Liver (tissue), 8 donors: ENCODE measurements at regions not wholly inside any gene's neighbourhood (a gene's known extent, or its start where the extent isn't known, plus 50 kb on each side); places are given as distances from the start of the nearest gene placed in this dataset.

Source experiments
- DNase-seq: peaks from one replicate; pipeline ENCODE4 v3.0.0-alpha.2; 2017; ENCODE audit warnings: low spot score
- H3K27ac ChIP-seq, 2 donors: one replicate each; pipeline ENCODE4 v1.7.0; 2013; ENCODE audit warnings: inconsistent platforms in 2 of 2, low read length in 2 of 2, control low read depth in 1 of 2, low read depth in 1 of 2, mild to moderate bottlenecking in 1 of 2
- H3K27me3 ChIP-seq, 4 donors: one replicate each; pipeline versions ENCODE4 v1.6.1 to v1.7.0; 2013; ENCODE audit warnings: low read length in 3 of 4, inconsistent platforms in 1 of 4, mild to moderate bottlenecking in 1 of 4, moderate library complexity in 1 of 4; ENCODE audit not compliant: control insufficient read depth in 4 of 4, insufficient read depth in 4 of 4
- H3K36me3 ChIP-seq, 4 donors: one replicate each; pipeline versions ENCODE4 v1.6.1 to v1.7.0; 2013; ENCODE audit warnings: low read length in 3 of 4, mild to moderate bottlenecking in 3 of 4, low read depth in 1 of 4, moderate library complexity in 1 of 4; ENCODE audit not compliant: control insufficient read depth in 4 of 4, insufficient read depth in 3 of 4
- H3K4me1 ChIP-seq, 4 donors: one replicate each; pipeline versions ENCODE4 v1.6.1 to v1.7.0; 2013; ENCODE audit warnings: low read length in 3 of 4, mild to moderate bottlenecking in 3 of 4, moderate library complexity in 1 of 4; ENCODE audit not compliant: control insufficient read depth in 4 of 4, insufficient read depth in 4 of 4
- H3K4me3 ChIP-seq, 3 donors: one replicate each; pipeline versions ENCODE4 v1.6.1 to v1.7.0; 2013; ENCODE audit warnings: low read length in 3 of 3, control low read depth in 1 of 3, low read depth in 1 of 3, mild to moderate bottlenecking in 1 of 3
- H3K9ac ChIP-seq, 2 donors: one replicate each; pipeline ENCODE4 v1.7.0; 2013; ENCODE audit warnings: low read length in 2 of 2, mild to moderate bottlenecking in 2 of 2, moderate library complexity in 2 of 2, control low read depth in 1 of 2, low read depth in 1 of 2
- H3K9me3 ChIP-seq, 4 donors: one replicate each; pipeline versions ENCODE4 v1.6.1 to v1.7.0; 2013; ENCODE audit warnings: low read length in 3 of 4; ENCODE audit not compliant: control insufficient read depth in 4 of 4
- CTCF ChIP-seq: fragments of 150-350 bp; IDR thresholded peaks from 2 replicates; pipeline ENCODE4 v1.5.1; 2017; ENCODE audit warnings: improper control_type of control experiment, low read depth, low read length; ENCODE audit not compliant: missing input control
- FOXA1 ChIP-seq: IDR thresholded peaks from 2 replicates; pipeline ENCODE4 v1.6.1; 2016; ENCODE audit warnings: antibody characterized with exemption
- GABPA ChIP-seq, 2 donors: IDR thresholded peaks in 1 of 2; conservative IDR thresholded peaks in 1 of 2; 2 replicates each; pipeline ENCODE4 v1.6.1; 2016; ENCODE audit warnings: antibody characterized with exemption in 2 of 2, mild to moderate bottlenecking in 1 of 2, moderate library complexity in 1 of 2
- HNF4A ChIP-seq, 2 donors: conservative IDR thresholded peaks; 2 replicates each; pipeline ENCODE4 v1.6.1; 2016; ENCODE audit warnings: antibody characterized with exemption in 2 of 2, mild to moderate bottlenecking in 2 of 2
- HNF4G ChIP-seq: IDR thresholded peaks from 2 replicates; pipeline ENCODE4 v1.6.1; 2016; ENCODE audit warnings: antibody characterized with exemption
- MAX ChIP-seq: IDR thresholded peaks from 2 replicates; pipeline ENCODE4 v1.6.1; 2016; ENCODE audit warnings: antibody characterized with exemption
- NR2F2 ChIP-seq: IDR thresholded peaks from 2 replicates; pipeline ENCODE4 v1.6.1; 2016; ENCODE audit warnings: antibody characterized with exemption
- RAD21 ChIP-seq, 2 donors: IDR thresholded peaks; 2 replicates each; pipeline ENCODE4 v1.6.1; 2016; ENCODE audit warnings: antibody characterized with exemption in 2 of 2, mild to moderate bottlenecking in 2 of 2
- SP1 ChIP-seq: IDR thresholded peaks from 2 replicates; pipeline ENCODE4 v1.6.1; 2018; ENCODE audit warnings: antibody characterized with exemption, mild to moderate bottlenecking
- YY1 ChIP-seq: IDR thresholded peaks from 2 replicates; pipeline ENCODE4 v1.6.1; 2016; ENCODE audit warnings: antibody characterized with exemption, mild to moderate bottlenecking
- ZBTB33 ChIP-seq: IDR thresholded peaks from 2 replicates; pipeline ENCODE4 v1.6.1; 2016; ENCODE audit warnings: antibody characterized with exemption
- WGBS: extraction: QIAGEN DNeasy Blood & Tissue Kit; methylation state at CpG from one replicate; pipeline ENCODE4 v1.1.7; 2013; 5-methylcytosine and 5-hydroxymethylcytosine counted together
- donor health status: healthy.
- donor health status: healthy.
- donor health status: healthy.
- donor health status: healthy.
- donor health status: healthy.

- no peak for DNase-seq
- H3K9me3 ChIP-seq, result no peaks in the 10 kb centered on the region
- TF ChIP-seq MAX (no peak), RAD21 (IDR thresholded peaks at IDR 0.05) (peak; percentile 66 to 70), CTCF (peak; percentile 44)
- WGBS, result 59% methylated on average over 1 of the region's 1 CpG
- no peaks in the 10 kb centered on the region for H3K36me3 ChIP-seq
- H3K4me3 ChIP-seq, result no peak overlapping the region
- no peak overlapping the region for H3K9ac ChIP-seq
- H3K27ac ChIP-seq, result no peak overlapping the region
- no peaks in the 10 kb centered on the region for H3K27me3 ChIP-seq
- no peaks in the 10 kb centered on the region for H3K4me1 ChIP-seq
Measured at GRCh38 chr2:190121971-190122370, 59.4 kb upstream of the MSTN start.

GRCh38 chr2:190121305-190121704, 58.8 kb upstream of the MSTN start:
- Histone ChIP-seq H3K36me3 (no peaks in the 10 kb centered on the region), H3K4me3 (no peak overlapping the region), H3K4me1 (no peaks in the 10 kb centered on the region), H3K27ac (no peak overlapping the region), H3K9ac (no peak overlapping the region), H3K9me3 (no peaks in the 10 kb centered on the region), H3K27me3 (no peaks in the 10 kb centered on the region)
- TF ChIP-seq MAX, result no peak
- TF ChIP-seq HNF4A (conservative IDR thresholded peaks at IDR 0.05), result no peak
- no peak for TF ChIP-seq SP1
- TF ChIP-seq ZBTB33, result no peak
- TF ChIP-seq CTCF, result no peak
- TF ChIP-seq GABPA (IDR thresholded peaks at IDR 0.05 in 1 of 2, conservative IDR thresholded peaks at IDR 0.05 in 1 of 2), result no peak
- no peak for TF ChIP-seq YY1
- TF ChIP-seq FOXA1, result no peak
- TF ChIP-seq NR2F2, result no peak
- TF ChIP-seq HNF4G, result no peak
- DNase-seq, result no peak
